Mesodermal cell (in vitro differentiated cells): ENCODE measurements at regions not wholly inside any gene's neighbourhood (a gene's known extent, or its start where the extent isn't known, plus 50 kb on each side); places are given as distances from the start of the nearest gene placed in this dataset.
"Not testable (repeated sequence)": the region's sequence is repeated elsewhere in the genome, so short reads cannot be mapped to it uniquely, and the experiment has no call there.

Experiments used
- H3K27ac ChIP-seq: 2 replicates; pipeline ENCODE4 v1.7.0; 2013; ENCODE audit warnings: mild to moderate bottlenecking, low read depth, low read length, moderate library complexity; ENCODE audit not compliant: severe bottlenecking
- H3K36me3 ChIP-seq: 2 replicates; pipeline ENCODE4 v1.7.1; 2013; ENCODE audit warnings: mild to moderate bottlenecking, low read length, moderate library complexity; ENCODE audit not compliant: control insufficient read depth, insufficient read depth
- H3K4me1 ChIP-seq: one replicate; pipeline ENCODE4 v1.7.1; 2013; ENCODE audit warnings: mild to moderate bottlenecking, low read length; ENCODE audit not compliant: insufficient read depth, control insufficient read depth, poor library complexity, severe bottlenecking
- H3K4me3 ChIP-seq: 2 replicates; pipeline ENCODE4 v1.7.0; 2013; ENCODE audit warnings: low read length, control low read depth, mild to moderate bottlenecking; ENCODE audit not compliant: insufficient read depth, poor library complexity, severe bottlenecking; ENCODE audit errors: extremely low read depth
- H3K9me3 ChIP-seq: 2 replicates; pipeline ENCODE4 v1.7.1; 2013; ENCODE audit warnings: mild to moderate bottlenecking, low read length, moderate library complexity; ENCODE audit not compliant: control insufficient read depth
- WGBS, 2 experiments: methylation state at CpG; one replicate each; pipeline ENCODE4 v1.1.5; 2013; ENCODE audit warnings: missing lambda C conversion rate in 2 of 2; ENCODE audit not compliant: insufficient coverage in 2 of 2; 5-methylcytosine and 5-hydroxymethylcytosine counted together

DNA sequence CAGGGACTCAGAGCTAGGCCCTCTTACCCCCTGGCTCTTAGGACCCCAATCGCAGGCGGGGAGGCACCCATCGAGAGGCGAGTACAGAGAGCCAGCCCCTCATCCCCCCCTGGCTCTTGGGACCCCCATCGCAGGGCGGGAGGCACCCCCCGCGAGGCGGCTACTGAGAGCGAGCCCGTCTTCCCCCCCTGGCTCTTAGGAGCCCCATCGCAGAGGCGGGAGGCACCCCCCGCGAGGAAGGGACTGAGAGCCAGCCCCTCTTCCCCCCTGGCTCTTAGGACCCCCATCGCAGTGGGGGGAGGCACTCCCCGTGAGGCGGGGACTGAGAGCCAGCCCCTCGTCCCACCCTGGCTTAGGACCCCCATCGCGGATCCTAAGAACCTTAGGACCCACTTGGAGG lies 2422.1 kb upstream of the PCDH20 start:
- peaks cover 10% of the 10 kb centered on the region for H3K9me3 ChIP-seq
- not testable (repeated sequence) for H3K4me3 ChIP-seq, H3K36me3 ChIP-seq, H3K27ac ChIP-seq, H3K4me1 ChIP-seq
- WGBS, 2 experiments, result 93% methylated on average over 4 of the region's 21 CpGs; no CpG with 5 or more reads in 1 of the 2 experiments

DNA sequence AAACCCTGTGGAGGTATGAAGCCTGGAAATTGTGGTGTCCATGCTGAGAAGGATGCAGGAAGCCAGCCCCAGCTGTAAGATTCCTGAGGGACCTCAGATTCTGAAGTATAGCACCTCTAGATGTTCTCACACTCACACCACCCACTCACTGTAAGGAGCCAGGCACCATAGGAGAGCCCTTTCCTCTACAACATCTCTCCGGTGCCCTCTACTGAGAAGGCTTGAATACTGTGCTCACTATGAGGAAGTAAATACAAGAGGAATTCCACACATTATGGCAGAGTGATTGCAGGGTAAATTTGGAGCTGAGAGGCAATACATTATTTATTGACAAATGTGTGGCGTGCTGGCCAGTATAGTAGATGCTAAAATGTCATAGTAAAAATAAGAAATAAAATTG lies 2414.0 kb upstream of the PCDH20 start:
- H3K4me1 ChIP-seq, H3K36me3 ChIP-seq, H3K4me3 ChIP-seq, H3K27ac ChIP-seq, H3K9me3 ChIP-seq: not testable (repeated sequence)
- no CpG with 5 or more reads among the region's 2 CpGs for WGBS, 2 experiments

DNA sequence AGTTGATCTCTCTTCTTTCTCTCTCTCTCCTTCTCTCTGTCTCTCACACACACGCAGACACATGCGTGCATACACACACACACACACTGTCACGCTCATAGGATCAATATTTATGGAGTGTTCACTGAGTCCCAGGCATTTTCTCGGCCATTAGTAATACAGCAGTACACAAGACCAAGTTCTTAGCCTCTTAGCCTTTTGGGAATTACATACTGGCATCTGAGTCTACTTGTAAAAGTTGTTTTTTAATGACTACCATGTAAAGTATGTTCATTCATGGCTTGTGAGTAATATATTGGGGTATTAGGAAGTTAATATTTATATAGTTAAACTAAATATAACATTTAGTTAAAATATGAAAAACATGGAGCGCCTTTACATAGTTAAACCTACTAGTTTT lies 2406.1 kb upstream of the PCDH20 start:
- WGBS, 2 experiments, result no CpG with 5 or more reads among the region's 5 CpGs
- H3K9me3 ChIP-seq, H3K27ac ChIP-seq, H3K4me3 ChIP-seq, H3K36me3 ChIP-seq, H3K4me1 ChIP-seq: not testable (repeated sequence)

DNA sequence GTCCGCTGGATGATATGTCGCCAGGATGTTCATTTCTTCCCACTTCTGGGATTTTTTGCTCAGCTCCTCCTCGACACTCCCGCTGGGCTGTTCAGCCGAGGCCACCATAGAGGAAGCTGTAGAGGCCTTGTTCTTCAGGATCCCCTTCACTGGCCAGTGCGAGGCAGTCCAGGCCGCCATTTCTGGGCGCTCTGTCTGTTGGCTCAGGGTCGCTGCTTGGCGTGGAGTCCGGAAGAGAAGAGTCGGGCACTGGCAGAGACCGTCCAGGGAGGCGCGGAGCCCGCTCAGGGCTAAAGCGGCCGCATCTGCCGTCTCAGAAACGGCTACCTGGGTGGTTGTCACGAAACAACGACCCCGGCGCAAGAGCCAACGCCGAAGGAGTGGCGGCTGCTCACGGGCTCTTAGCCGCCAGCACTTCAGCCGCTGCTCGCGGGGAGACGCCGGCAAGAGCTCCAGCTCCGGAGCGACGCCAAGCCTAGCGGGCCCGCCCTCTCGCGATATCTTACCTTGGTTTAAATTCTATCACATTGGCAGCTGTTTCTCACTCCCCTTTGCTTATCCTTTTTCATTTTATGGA lies 2395.9 kb upstream of the PCDH20 start:
- WGBS, 2 experiments, result 86 to 92% methylated on average over 31 to 32 of the region's 41 CpGs

DNA sequence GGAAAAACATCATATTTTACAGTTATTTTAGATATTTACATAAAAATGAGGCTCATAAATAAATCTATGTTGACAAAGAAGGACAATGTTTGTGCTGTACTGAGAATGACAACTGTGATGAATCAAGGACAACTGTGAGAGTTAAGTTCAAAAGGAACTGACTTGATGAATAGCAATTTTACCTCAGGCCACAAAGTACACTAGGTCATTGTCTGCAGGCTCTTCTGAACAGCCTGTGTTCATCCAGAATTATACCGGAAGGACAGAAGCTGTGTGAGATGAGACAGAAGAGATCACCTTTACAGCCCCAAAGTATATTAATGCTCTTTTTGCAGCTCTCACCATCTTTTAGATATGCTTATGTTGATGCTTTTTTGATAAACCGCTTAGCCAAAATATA lies 2375.5 kb upstream of the PCDH20 start:
- not testable (repeated sequence) for H3K4me1 ChIP-seq, H3K4me3 ChIP-seq, H3K9me3 ChIP-seq, H3K36me3 ChIP-seq, H3K27ac ChIP-seq
- WGBS, 2 experiments, result no CpG with 5 or more reads among the region's 2 CpGs

More for the DNA sequence above, 2395.9 kb upstream of the PCDH20 start:
- not testable (repeated sequence) for H3K9me3 ChIP-seq, H3K27ac ChIP-seq, H3K4me3 ChIP-seq, H3K4me1 ChIP-seq, H3K36me3 ChIP-seq

DNA sequence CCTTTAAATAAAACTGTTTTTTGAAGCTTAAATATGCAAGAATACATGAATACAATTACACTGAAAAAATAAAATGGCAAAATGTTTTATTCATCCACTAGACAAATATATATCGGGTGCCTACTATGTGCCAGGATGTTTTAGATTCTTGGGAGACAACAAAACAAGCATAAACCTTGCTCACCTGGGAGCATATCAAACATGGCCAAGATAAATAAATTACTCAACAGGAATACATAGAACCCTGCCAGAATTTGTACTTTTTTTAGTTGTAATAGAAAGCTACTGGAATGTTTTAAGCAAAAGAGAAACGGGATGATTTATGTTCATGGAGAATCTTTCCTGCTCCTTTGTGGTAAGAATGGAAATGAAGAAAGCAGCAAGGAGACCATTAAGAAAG lies 2358.5 kb upstream of the PCDH20 start:
- 90 to 100% methylated on average over 1 of the region's 2 CpGs for WGBS, 2 experiments
- Histone ChIP-seq H3K4me1 (no peaks in the 10 kb centered on the region), H3K27ac (no peak overlapping the region), H3K4me3 (no peak overlapping the region), H3K9me3 (no peaks in the 10 kb centered on the region), H3K36me3 (no peaks in the 10 kb centered on the region)

DNA sequence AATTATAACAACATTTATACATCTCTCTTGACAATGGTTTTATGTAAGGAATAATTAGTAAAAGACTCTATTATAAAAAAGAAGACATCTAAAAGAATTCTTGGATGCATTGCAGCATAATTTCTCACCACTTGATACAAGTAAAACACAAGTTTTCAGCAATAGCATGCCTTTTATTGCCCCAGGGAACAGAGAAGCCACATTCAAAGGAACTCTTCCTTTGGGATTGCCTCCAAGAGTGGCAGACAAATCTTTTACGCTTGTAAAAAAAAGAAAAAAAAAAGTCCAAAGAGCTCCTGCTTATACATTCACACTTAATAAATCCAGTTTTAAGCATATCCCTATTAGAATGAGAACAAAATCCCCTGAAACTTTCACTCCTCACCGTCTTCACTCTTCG lies 2357.8 kb upstream of the PCDH20 start:
- WGBS, 2 experiments, result 50 to 100% methylated on average over 1 of the region's 3 CpGs

DNA sequence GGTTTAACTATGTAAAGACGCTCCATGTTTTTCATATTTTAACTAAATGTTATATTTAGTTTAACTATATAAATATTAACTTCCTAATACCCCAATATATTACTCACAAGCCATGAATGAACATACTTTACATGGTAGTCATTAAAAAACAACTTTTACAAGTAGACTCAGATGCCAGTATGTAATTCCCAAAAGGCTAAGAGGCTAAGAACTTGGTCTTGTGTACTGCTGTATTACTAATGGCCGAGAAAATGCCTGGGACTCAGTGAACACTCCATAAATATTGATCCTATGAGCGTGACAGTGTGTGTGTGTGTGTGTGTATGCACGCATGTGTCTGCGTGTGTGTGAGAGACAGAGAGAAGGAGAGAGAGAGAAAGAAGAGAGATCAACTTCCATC lies 2342.0 kb upstream of the PCDH20 start:
- not testable (repeated sequence) for H3K4me1 ChIP-seq, H3K36me3 ChIP-seq, H3K27ac ChIP-seq, H3K4me3 ChIP-seq, H3K9me3 ChIP-seq
- WGBS, 2 experiments, result no CpG with 5 or more reads among the region's 5 CpGs

More for the DNA sequence above, 2357.8 kb upstream of the PCDH20 start:
- no peaks in the 10 kb centered on the region for H3K4me1 ChIP-seq
- no peak overlapping the region for H3K4me3 ChIP-seq
- no peaks in the 10 kb centered on the region for H3K36me3 ChIP-seq
- H3K27ac ChIP-seq, result no peak overlapping the region
- H3K9me3 ChIP-seq, result no peaks in the 10 kb centered on the region

DNA sequence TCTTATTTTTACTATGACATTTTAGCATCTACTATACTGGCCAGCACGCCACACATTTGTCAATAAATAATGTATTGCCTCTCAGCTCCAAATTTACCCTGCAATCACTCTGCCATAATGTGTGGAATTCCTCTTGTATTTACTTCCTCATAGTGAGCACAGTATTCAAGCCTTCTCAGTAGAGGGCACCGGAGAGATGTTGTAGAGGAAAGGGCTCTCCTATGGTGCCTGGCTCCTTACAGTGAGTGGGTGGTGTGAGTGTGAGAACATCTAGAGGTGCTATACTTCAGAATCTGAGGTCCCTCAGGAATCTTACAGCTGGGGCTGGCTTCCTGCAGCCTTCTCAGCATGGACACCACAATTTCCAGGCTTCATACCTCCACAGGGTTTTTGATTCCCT lies 2334.2 kb upstream of the PCDH20 start:
- not testable (repeated sequence) for H3K9me3 ChIP-seq, H3K4me1 ChIP-seq, H3K36me3 ChIP-seq, H3K27ac ChIP-seq, H3K4me3 ChIP-seq
- WGBS, 2 experiments, result no CpG with 5 or more reads among the region's 2 CpGs

DNA sequence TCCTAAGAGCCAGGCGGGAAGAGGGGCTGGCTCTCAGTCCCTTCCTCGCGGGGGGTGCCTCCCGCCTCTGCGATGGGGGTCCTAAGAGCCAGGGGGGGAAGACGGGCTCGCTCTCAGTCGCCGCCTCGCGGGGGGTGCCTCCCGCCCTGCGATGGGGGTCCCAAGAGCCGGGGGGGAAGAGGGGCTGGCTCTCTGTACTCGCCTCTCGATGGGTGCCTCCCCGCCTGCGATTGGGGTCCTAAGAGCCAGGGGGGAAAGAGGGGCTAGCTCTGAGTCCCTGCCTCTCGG lies 2326.1 kb upstream of the PCDH20 start:
- H3K4me3 ChIP-seq, H3K36me3 ChIP-seq, H3K4me1 ChIP-seq, H3K27ac ChIP-seq, H3K9me3 ChIP-seq: not testable (repeated sequence)
- 100% methylated on average over 1 of the region's 19 CpGs for WGBS, 2 experiments

DNA sequence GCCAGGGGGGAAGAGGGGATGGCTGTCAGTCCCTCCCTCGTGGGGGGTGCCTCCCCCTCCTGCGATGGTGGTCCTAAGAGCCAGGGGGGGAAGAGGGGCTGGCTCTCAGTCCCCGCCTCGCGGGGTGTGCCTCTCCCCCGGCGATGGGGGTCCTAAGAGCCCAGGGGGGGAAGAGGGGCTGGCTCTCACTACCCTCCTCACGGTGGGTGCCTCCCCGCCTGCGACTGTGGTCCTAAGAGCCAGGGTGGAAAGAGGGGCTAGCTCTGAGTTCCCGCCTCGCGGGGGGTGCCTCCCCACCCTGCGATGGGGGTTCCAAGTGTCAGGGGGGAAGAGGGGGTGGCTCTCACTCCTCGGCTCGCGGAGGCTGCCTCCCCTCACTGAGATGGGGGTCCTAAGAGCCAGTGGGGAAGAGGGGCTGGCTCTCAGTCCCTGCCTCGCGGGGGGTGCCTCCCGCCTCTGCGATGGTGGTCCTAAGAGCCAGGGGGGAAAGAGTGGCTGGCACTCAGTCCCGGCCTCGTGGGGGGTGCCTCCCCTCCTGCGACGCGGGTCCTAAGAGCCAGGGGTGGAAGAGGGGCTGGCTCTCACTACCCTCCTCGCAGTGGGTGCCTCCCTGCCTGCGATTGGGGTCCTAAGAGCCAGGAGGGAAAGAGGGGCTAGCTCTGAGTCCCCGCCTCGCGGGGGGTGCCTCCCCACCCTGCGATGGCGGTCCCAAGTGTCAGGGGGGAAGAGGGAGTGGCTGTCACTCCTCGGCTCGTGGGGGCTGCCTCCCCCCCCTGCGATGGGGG lies 2325.6 kb upstream of the PCDH20 start:
- no peak overlapping the region for H3K27ac ChIP-seq
- WGBS, 2 experiments, result 87 to 98% methylated on average over 7 to 11 of the region's 36 CpGs
- no peaks in the 10 kb centered on the region for H3K36me3 ChIP-seq
- H3K4me3 ChIP-seq, result no peak overlapping the region
- H3K9me3 ChIP-seq, result peaks cover 4% of the 10 kb centered on the region
- no peaks in the 10 kb centered on the region for H3K4me1 ChIP-seq
